SK-N-MC (cell line): ENCODE measurements at regions not wholly inside any gene's neighbourhood (a gene's known extent, or its start where the extent isn't known, plus 50 kb on each side); places are given as distances from the start of the nearest gene placed in this dataset.

Experiments used
- EZH2 ChIP-seq: fragments of 200-600 bp; sonication (generic); IDR thresholded peaks from one replicate; pipeline ENCODE4 v1.6.1; 2017; ENCODE audit warnings: antibody characterized with exemption
- FOXP2 ChIP-seq: optimal IDR thresholded peaks from 2 replicates; pipeline ENCODE3; 2011; ENCODE audit warnings: mild to moderate bottlenecking, moderate library complexity; ENCODE audit not compliant: insufficient read depth; ENCODE audit errors: extremely low read length, control extremely low read depth
- POLR2AphosphoS5 ChIP-seq: IDR thresholded peaks from 2 replicates; pipeline ENCODE4 v1.6.1; 2012; ENCODE audit warnings: mild to moderate bottlenecking, low read depth, low read length, borderline replicate concordance

GRCh38 chr7:10696064-10696463 lies 277.6 kb upstream of the PHF14 start:
- TF ChIP-seq POLR2AphosphoS5 (no peak), EZH2 (no peak), FOXP2 (no peak)
